Activated CD8-positive, alpha-beta T cell treated with anti-CD3 and anti-CD28 coated beads for 36 hours (primary cell): ENCODE measurements at regions not wholly inside any gene's neighbourhood (a gene's known extent, or its start where the extent isn't known, plus 50 kb on each side); places are given as distances from the start of the nearest gene placed in this dataset.

ENCODE experiments used
- ATAC-seq: fragments of 200-7000 bp; cut with Tn5 transposase; one replicate; pipeline ENCODE4 v1.10.0; 2021; ENCODE audit warnings: mild to moderate bottlenecking, moderate library complexity
- CTCF ChIA-PET: fragments of 350-600 bp; sonication (Branson Sonifier 250); formaldehyde crosslinking; loops from one replicate; lab custom pipeline; 2021; ENCODE audit warnings: antibody characterized with exemption; lab: Charles Lee
- POLR2A ChIA-PET: fragments of 350-600 bp; sonication (Branson Sonifier 250); formaldehyde crosslinking; loops from one replicate; lab custom pipeline; 2021; ENCODE audit warnings: antibody characterized with exemption; lab: Charles Lee
- DNase-seq: peaks from one replicate; pipeline ENCODE4 v3.0.0-alpha.2; 2020
- H3K27ac Mint-ChIP-seq: one replicate; pipeline ENCODE4 v1.8.0; 2021; ENCODE audit warnings: mild to moderate bottlenecking, mixed read lengths
- H3K27me3 Mint-ChIP-seq: one replicate; pipeline ENCODE4 v1.8.0; 2021; ENCODE audit warnings: mixed read lengths
- H3K36me3 Mint-ChIP-seq: one replicate; pipeline ENCODE4 v1.8.0; 2021; ENCODE audit warnings: low read depth, mixed read lengths
- H3K4me1 Mint-ChIP-seq: one replicate; pipeline ENCODE4 v1.8.0; 2021; ENCODE audit warnings: low read depth, mixed read lengths
- H3K4me3 Mint-ChIP-seq: one replicate; pipeline ENCODE4 v1.8.0; 2021; ENCODE audit warnings: mild to moderate bottlenecking, moderate library complexity, mixed read lengths
- H3K9me3 Mint-ChIP-seq: one replicate; pipeline ENCODE4 v1.8.0; 2021; ENCODE audit warnings: mixed read lengths
- intact Hi-C: fragments of 100-400 bp; cut with micrococcal nuclease; formaldehyde crosslinking; loops from one replicate; pipeline ENCODE4 v1.10.0; 2022
- TF ChIP-seq, protein P1 (sequence below): fragments of 200-600 bp; IDR thresholded peaks from one replicate; pipeline ENCODE4 v1.8.0; 2022; ENCODE audit warnings: antibody characterized with exemption, mild to moderate bottlenecking

DNA sequence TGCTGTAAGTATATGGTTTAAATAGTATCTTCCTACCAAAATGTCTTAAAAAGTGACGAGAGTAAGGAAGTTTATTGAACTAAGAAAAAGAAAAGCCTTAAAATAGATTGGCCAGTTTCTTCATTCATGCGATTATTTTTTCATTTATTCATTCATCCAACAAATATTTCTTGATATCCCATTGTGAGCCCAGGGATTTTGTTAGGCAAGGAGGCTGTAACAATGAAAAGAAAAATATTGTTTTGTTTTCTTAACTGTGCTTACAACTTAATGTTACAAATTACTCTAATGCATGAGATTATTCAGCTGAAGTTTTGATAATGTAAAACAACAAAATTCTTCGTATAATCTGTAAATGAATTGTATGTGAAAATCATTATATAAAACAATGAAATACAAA, 882.0 kb downstream of the LTN1 start:
- Mint-ChIP-seq H3K27me3 (no peaks in the 10 kb centered on the region), H3K36me3 (no peaks in the 10 kb centered on the region), H3K27ac (no peak overlapping the region), H3K9me3 (peaks cover under 1% of the 10 kb centered on the region), H3K4me3 (no peak overlapping the region), H3K4me1 (no peaks in the 10 kb centered on the region)
- DNase-seq: no peak
- no peak for ATAC-seq
- intact Hi-C loops: no loop called here
- CTCF ChIA-PET: no interaction called here
- TF ChIP-seq, protein P1, sequence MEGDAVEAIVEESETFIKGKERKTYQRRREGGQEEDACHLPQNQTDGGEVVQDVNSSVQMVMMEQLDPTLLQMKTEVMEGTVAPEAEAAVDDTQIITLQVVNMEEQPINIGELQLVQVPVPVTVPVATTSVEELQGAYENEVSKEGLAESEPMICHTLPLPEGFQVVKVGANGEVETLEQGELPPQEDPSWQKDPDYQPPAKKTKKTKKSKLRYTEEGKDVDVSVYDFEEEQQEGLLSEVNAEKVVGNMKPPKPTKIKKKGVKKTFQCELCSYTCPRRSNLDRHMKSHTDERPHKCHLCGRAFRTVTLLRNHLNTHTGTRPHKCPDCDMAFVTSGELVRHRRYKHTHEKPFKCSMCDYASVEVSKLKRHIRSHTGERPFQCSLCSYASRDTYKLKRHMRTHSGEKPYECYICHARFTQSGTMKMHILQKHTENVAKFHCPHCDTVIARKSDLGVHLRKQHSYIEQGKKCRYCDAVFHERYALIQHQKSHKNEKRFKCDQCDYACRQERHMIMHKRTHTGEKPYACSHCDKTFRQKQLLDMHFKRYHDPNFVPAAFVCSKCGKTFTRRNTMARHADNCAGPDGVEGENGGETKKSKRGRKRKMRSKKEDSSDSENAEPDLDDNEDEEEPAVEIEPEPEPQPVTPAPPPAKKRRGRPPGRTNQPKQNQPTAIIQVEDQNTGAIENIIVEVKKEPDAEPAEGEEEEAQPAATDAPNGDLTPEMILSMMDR: no peak
- POLR2A ChIA-PET: no interaction called here

DNA sequence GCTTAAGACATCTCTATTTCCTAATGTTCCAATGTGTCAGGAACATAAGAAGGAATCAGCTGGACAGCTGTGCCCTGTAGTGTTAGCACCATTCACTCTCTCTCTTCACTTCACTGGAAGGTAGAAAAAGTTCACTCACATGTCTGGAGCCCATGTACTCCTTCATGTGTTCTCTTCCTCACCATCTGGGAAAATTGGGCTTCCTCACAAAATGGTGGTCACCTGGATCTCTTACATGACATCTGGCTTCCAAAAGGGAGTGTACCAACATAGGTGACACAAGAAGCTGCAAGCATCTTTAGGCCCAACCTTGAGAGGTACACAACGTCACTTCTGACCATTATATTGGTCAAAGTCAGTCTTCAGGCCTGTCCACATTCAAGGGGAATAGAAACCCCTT, 882.6 kb downstream of the LTN1 start:
- intact Hi-C loops: no loop called here
- Mint-ChIP-seq H3K27me3 (no peaks in the 10 kb centered on the region), H3K27ac (no peak overlapping the region), H3K36me3 (no peaks in the 10 kb centered on the region), H3K9me3 (no peaks in the 10 kb centered on the region), H3K4me1 (no peaks in the 10 kb centered on the region), H3K4me3 (no peak overlapping the region)
- no peak for DNase-seq
- ChIA-PET POLR2A (no interaction called here), CTCF (no interaction called here)
- no peak for ATAC-seq
- TF ChIP-seq, protein P1: no peak

DNA sequence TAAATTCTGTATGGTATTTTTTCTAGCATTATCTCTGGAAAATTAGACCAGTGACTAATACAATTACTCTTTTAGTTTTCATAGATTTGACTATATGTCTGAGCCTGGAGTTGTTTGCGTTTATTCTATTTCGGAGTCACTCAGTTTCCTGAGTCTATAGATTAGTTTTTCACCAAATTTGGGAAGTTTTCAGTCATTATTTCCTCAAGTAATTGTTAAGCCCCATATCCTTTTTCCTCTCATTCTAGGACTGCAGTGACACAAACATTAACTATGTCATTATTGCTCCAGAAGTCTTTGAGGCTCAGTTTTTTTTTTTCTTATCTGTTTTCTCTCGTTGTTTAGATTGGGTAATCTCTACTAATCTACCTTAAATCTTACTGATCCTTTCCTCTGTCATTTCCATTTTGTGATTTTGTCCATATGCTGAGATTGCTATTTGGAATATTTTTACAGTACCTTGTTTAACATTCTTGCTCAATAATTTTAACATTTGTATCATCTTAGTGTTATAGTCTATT, 886.2 kb downstream of the LTN1 start:
- Mint-ChIP-seq H3K36me3 (no peaks in the 10 kb centered on the region), H3K27ac (no peak overlapping the region), H3K4me1 (no peaks in the 10 kb centered on the region), H3K9me3 (no peaks in the 10 kb centered on the region), H3K4me3 (no peak overlapping the region), H3K27me3 (no peaks in the 10 kb centered on the region)
- intact Hi-C loops: no loop called here
- ATAC-seq (no peak), DNase-seq (no peak)
- TF ChIP-seq, protein P1: no peak
- ChIA-PET CTCF (no interaction called here), POLR2A (no interaction called here)

DNA sequence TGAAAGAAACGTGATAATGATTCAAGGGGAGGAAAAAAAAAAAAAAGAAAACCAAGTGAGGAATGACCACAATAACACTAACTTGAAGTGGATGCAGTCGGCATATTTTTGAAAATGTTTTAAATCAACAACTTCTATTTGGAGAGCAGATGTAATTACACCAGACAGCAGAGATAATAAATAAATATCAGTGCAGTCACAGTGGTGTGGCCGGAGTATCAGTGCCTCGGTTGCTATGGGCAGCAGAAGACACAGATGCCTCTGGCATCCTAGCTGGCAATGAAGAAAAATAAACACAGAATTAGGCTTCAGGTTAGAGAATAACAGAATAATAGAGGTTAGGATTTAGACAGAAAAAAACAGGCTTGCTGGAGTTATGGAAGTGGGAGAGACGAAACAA, 888.3 kb downstream of the LTN1 start:
- TF ChIP-seq, protein P1: no peak
- intact Hi-C loops: no loop called here
- Mint-ChIP-seq H3K9me3 (no peaks in the 10 kb centered on the region), H3K27me3 (no peaks in the 10 kb centered on the region), H3K4me3 (no peak overlapping the region), H3K4me1 (no peaks in the 10 kb centered on the region), H3K36me3 (no peaks in the 10 kb centered on the region), H3K27ac (no peak overlapping the region)
- ChIA-PET CTCF (no interaction called here), POLR2A (no interaction called here)
- DNase-seq (no peak), ATAC-seq (no peak)

DNA sequence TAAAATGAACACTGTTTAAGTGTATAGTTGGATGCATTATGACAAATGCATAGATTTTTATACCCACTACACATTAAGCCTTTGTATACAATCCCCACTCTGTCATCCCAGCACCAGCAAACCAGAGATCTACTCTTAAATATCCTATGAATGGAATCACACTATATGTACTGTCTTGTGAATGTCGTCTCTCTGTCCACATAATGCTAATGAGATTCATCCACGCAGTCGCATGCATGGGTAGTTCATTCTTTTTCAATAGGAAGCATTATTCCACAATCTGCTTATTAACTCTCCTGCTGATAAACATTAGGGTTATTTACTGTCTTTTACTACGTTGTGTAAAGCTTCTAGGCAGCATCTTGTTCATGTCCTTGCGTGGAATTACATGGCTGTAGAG, 892.3 kb downstream of the LTN1 start:
- no peaks in the 10 kb centered on the region for H3K4me1 Mint-ChIP-seq
- CTCF ChIA-PET: no interaction called here
- POLR2A ChIA-PET: no interaction called here
- no peaks in the 10 kb centered on the region for H3K36me3 Mint-ChIP-seq
- H3K4me3 Mint-ChIP-seq: no peak overlapping the region
- H3K9me3 Mint-ChIP-seq: no peaks in the 10 kb centered on the region
- intact Hi-C loops: no loop called here
- no peaks in the 10 kb centered on the region for H3K27me3 Mint-ChIP-seq
- DNase-seq: no peak
- no peak for ATAC-seq
- TF ChIP-seq, protein P1: no peak
- H3K27ac Mint-ChIP-seq: no peak overlapping the region
